ENCODE measurements at regions not wholly inside any gene's neighbourhood (a gene's known extent, or its start where the extent isn't known, plus 50 kb on each side); places are given as distances from the start of the nearest gene placed in this dataset.

- H3K27ac ChIP-seq (ENCODE audit: low read length), result no peak overlapping the region
- no peaks in the 10 kb centered on the region for H3K4me1 ChIP-seq (ENCODE audit: control insufficient read depth, insufficient read depth, low read length)
- no peaks in the 10 kb centered on the region for H3K9me3 ChIP-seq (ENCODE audit: control insufficient read depth in 2 of 2, low read length in 2 of 2)
- H3K4me3 ChIP-seq (ENCODE audit: low read length in 2 of 2), result no peak overlapping the region
- H3K27me3 ChIP-seq (ENCODE audit: control insufficient read depth in 1 of 2, insufficient read depth in 2 of 2, low read length in 2 of 2), result no peaks in the 10 kb centered on the region
- H3K9ac ChIP-seq (ENCODE audit: low read length in 2 of 2), result no peak overlapping the region
- no peaks in the 10 kb centered on the region for H3K36me3 ChIP-seq (ENCODE audit: control insufficient read depth in 2 of 2, insufficient read depth in 2 of 2, low read length in 2 of 2)
Observed at GRCh38 chr1:172979828-172980227, 70.9 kb downstream of the TNFSF18 start.

DNA sequence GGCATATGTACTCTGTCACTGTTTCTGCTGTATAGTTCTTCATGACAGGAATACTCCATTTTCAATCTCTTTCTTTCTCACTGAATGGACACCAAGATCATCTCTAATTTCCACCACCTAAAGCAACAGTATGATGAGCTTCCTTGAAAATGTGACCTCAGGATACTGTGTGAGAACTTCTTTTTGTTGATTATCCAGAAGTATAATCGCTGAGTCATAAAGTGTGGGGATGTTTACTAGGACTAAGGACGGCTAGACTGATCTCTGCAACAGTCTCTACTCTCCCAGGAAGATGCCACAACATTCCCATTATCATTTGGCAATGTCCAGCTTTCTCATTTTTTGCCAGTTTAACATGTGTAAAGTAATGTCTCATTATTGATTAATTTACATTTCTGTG is 70.3 kb downstream of the TNFSF18 start:
- Histone ChIP-seq H3K4me3 (ENCODE audit: low read length in 2 of 2) (no peak overlapping the region), H3K36me3 (ENCODE audit: control insufficient read depth in 2 of 2, insufficient read depth in 2 of 2, low read length in 2 of 2) (no peaks in the 10 kb centered on the region)

DNA sequence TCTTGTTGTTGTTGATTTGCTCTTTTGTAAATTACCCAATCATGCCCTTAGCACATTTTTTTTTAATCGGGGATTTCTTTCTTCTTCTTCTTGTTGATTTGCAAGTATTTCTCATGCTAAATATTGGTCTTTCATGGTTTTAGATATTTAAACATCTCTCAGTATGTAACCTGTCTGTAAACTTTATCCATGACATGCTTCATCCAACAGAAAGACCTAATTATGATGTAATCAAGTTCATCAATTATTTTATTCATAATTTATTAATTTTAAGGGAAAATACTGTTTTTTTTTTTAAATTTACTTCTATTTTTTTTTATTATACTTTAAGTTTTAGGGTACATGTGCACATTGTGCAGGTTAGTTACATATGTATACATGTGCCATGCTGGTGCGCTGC is 69.8 kb downstream of the TNFSF18 start:
- Histone ChIP-seq H3K9ac (ENCODE audit: low read length in 2 of 2) (no peak overlapping the region), H3K36me3 (ENCODE audit: control insufficient read depth in 2 of 2, insufficient read depth in 2 of 2, low read length in 2 of 2) (no peaks in the 10 kb centered on the region), H3K27me3 (ENCODE audit: control insufficient read depth in 1 of 2, insufficient read depth in 2 of 2, low read length in 2 of 2) (no peaks in the 10 kb centered on the region), H3K27ac (ENCODE audit: low read length) (no peak overlapping the region), H3K4me1 (ENCODE audit: control insufficient read depth, insufficient read depth, low read length) (no peaks in the 10 kb centered on the region), H3K9me3 (ENCODE audit: control insufficient read depth in 2 of 2, low read length in 2 of 2) (no peaks in the 10 kb centered on the region), H3K4me3 (ENCODE audit: low read length in 2 of 2) (no peak overlapping the region)

More for the DNA sequence above, 70.3 kb downstream of the TNFSF18 start:
- Histone ChIP-seq H3K27ac (ENCODE audit: low read length) (no peak overlapping the region), H3K9me3 (ENCODE audit: control insufficient read depth in 2 of 2, low read length in 2 of 2) (no peaks in the 10 kb centered on the region), H3K9ac (ENCODE audit: low read length in 2 of 2) (no peak overlapping the region), H3K27me3 (ENCODE audit: control insufficient read depth in 1 of 2, insufficient read depth in 2 of 2, low read length in 2 of 2) (no peaks in the 10 kb centered on the region), H3K4me1 (ENCODE audit: control insufficient read depth, insufficient read depth, low read length) (no peaks in the 10 kb centered on the region)

All from stomach smooth muscle (tissue), 2 donors.